NCI-H2107 treated with DMSO at 0.1 percent for 48 hours (cell line): ENCODE measurements at regions not wholly inside any gene's neighbourhood (a gene's known extent, or its start where the extent isn't known, plus 50 kb on each side); places are given as distances from the start of the nearest gene placed in this dataset.
"Not testable (repeated sequence)": the region's sequence is repeated elsewhere in the genome, so short reads cannot be mapped to it uniquely, and the experiment has no call there.

Experiments
- DNase-seq: peaks from one replicate; lab custom pipeline; 2025; ENCODE audit not compliant: unreplicated experiment; lab: John Stamatoyannopoulos, UW

GRCh38 chr2:88802026-88802425 lies 110.6 kb downstream of the RPIA start:
- not testable (repeated sequence) for DNase-seq

GRCh38 chr2:88807237-88807962 lies 115.9 kb downstream of the RPIA start:
- peak; percentile 36 for DNase-seq

- no peak for DNase-seq
Measured at GRCh38 chr2:88808083-88808482, 116.6 kb downstream of the RPIA start.

GRCh38 chr2:88808652-88809051 lies 117.2 kb downstream of the RPIA start:
- no peak for DNase-seq

- DNase-seq: no peak
Measured at GRCh38 chr2:88809216-88809615, 117.7 kb downstream of the RPIA start.

GRCh38 chr2:88810017-88810416 lies 118.5 kb downstream of the RPIA start:
- peak; percentile 19 for DNase-seq

- DNase-seq: no peak
Measured at GRCh38 chr2:88810488-88810887, 119.0 kb downstream of the RPIA start.

GRCh38 chr2:88811233-88811632 lies 119.8 kb downstream of the RPIA start:
- no peak for DNase-seq

- no peak for DNase-seq
Measured at GRCh38 chr2:88811681-88812080, 120.2 kb downstream of the RPIA start.

GRCh38 chr2:88813612-88814011 lies 122.1 kb downstream of the RPIA start:
- DNase-seq: no peak

- DNase-seq: no peak
Measured at GRCh38 chr2:88815282-88815681, 123.8 kb downstream of the RPIA start.

- no peak for DNase-seq
Measured at GRCh38 chr2:88815697-88816096, 124.2 kb downstream of the RPIA start.

- DNase-seq: no peak
Measured at GRCh38 chr2:88818381-88818780, 126.9 kb downstream of the RPIA start.

- no peak for DNase-seq
Measured at GRCh38 chr2:88824951-88825350, 133.5 kb downstream of the RPIA start.

GRCh38 chr2:88826399-88826798 lies 134.9 kb downstream of the RPIA start:
- no peak for DNase-seq

- DNase-seq: no peak
Measured at GRCh38 chr2:88827821-88828220, 136.3 kb downstream of the RPIA start.

- no peak for DNase-seq
Measured at GRCh38 chr2:88828397-88829137, 137.1 kb downstream of the RPIA start.

- DNase-seq: no peak
Measured at GRCh38 chr2:88829607-88830463, 138.4 kb downstream of the RPIA start.

GRCh38 chr2:88831071-88831791 lies 139.8 kb downstream of the RPIA start:
- no peak for DNase-seq

- no peak for DNase-seq
Measured at GRCh38 chr2:88831792-88832248, 140.3 kb downstream of the RPIA start.
